Panc1 (cell line): ENCODE measurements at regions not wholly inside any gene's neighbourhood (a gene's known extent, or its start where the extent isn't known, plus 50 kb on each side); places are given as distances from the start of the nearest gene placed in this dataset.

Experiments used
- ATAC-seq: fragments of 200-7000 bp; cut with Tn5 transposase; 2 replicates; pipeline ENCODE4 v1.9.1; 2020; ENCODE audit warnings: mild to moderate bottlenecking, moderate library complexity
- BruUV-seq: library from RNA; stranded (reverse); fragments of 400-500 nt; replicated peaks from 2 replicates; lab custom pipeline; 2021; lab: Mats Ljungman, UMichigan
- CTCF ChIA-PET: fragments of 300-600 bp; sonication (Branson Sonifier 250); formaldehyde crosslinking; loops from one replicate; lab custom pipeline; 2022; ENCODE audit warnings: antibody characterized with exemption; lab: Charles Lee
- POLR2A ChIA-PET: fragments of 300-600 bp; sonication (Branson Sonifier 250); formaldehyde crosslinking; loops from one replicate; lab custom pipeline; 2022; ENCODE audit warnings: antibody characterized with exemption; lab: Charles Lee
- DNase-seq: peaks from one replicate; pipeline ENCODE4 v3.0.0-alpha.2; 2010; ENCODE audit warnings: low read depth, low spot score
- H3K27ac ChIP-seq: 2 replicates; pipeline ENCODE4 v1.5.1; 2011; ENCODE audit warnings: mild to moderate bottlenecking, low read length, inconsistent platforms
- H3K27me3 ChIP-seq: fragments of 200-500 bp; sonication (Bioruptor generic); 2 replicates; pipeline ENCODE4 v1.6.0; 2014; ENCODE audit warnings: low read length, inconsistent platforms; ENCODE audit not compliant: control insufficient read depth, insufficient read depth
- H3K36me3 ChIP-seq: fragments of 200-500 bp; sonication (Bioruptor generic); 2 replicates; pipeline ENCODE4 v1.5.1; 2014; ENCODE audit warnings: inconsistent platforms, mild to moderate bottlenecking, low read length, moderate library complexity; ENCODE audit not compliant: control insufficient read depth, insufficient read depth
- H3K4me1 ChIP-seq: 2 replicates; pipeline ENCODE4 v1.5.1; 2011; ENCODE audit warnings: inconsistent platforms, mild to moderate bottlenecking, low read length, moderate library complexity; ENCODE audit not compliant: control insufficient read depth, insufficient read depth
- H3K4me3 ChIP-seq, 2 experiments: 2 replicates each; pipeline ENCODE4 v1.5.1; 2011 to 2012; ENCODE audit warnings: low read depth in 2 of 2, low read length in 2 of 2, mild to moderate bottlenecking in 2 of 2, inconsistent platforms in 1 of 2, moderate library complexity in 1 of 2
- H3K9me3 ChIP-seq: fragments of 200-500 bp; sonication (Bioruptor generic); 2 replicates; pipeline ENCODE4 v1.5.1; 2014; ENCODE audit warnings: low read depth, mild to moderate bottlenecking, inconsistent platforms, low read length, moderate library complexity; ENCODE audit not compliant: control insufficient read depth, insufficient read depth
- CTCF ChIP-seq: fragments of 450-650 bp; IDR thresholded peaks from 2 replicates; pipeline ENCODE4 v1.5.1; 2017; ENCODE audit warnings: mild to moderate bottlenecking
- POLR2AphosphoS5 ChIP-seq: IDR thresholded peaks from 2 replicates; pipeline ENCODE4 v1.6.1; 2012; ENCODE audit warnings: mild to moderate bottlenecking, low read depth, low read length, moderate library complexity
- REST ChIP-seq, 2 experiments: IDR thresholded peaks; 2 replicates each; pipeline ENCODE4 v1.6.1; 2011 to 2012; ENCODE audit warnings: low read depth in 2 of 2, control low read depth in 1 of 2, low read length in 1 of 2, mild to moderate bottlenecking in 1 of 2, moderate library complexity in 1 of 2; ENCODE audit not compliant: insufficient read depth in 1 of 2
- SIN3A ChIP-seq: IDR thresholded peaks from 2 replicates; pipeline ENCODE4 v1.6.1; 2012; ENCODE audit warnings: low read depth, mild to moderate bottlenecking, low read length, moderate library complexity, borderline replicate concordance; ENCODE audit not compliant: insufficient read depth
- TCF7L2 ChIP-seq: IDR thresholded peaks from 2 replicates; pipeline ENCODE4 v1.6.1; 2011; ENCODE audit warnings: mild to moderate bottlenecking, low read depth, low read length, inconsistent platforms
- in situ Hi-C: cut with HindIII; loops from 2 replicates; pipeline ENCODE4 v1.10.0; 2016; ENCODE audit warnings: low sequenced_read_pairs, low pct_unique_long_range_greater_than_20kb
- intact Hi-C: fragments of 100-400 bp; cut with micrococcal nuclease; formaldehyde crosslinking; loops from one replicate; pipeline ENCODE4 v1.10.0; 2022; ENCODE audit not compliant: unreplicated experiment

- in situ Hi-C loops: no loop called here
- DNase-seq: no peak
- Histone ChIP-seq H3K36me3 (no peaks in the 10 kb centered on the region), H3K4me3 (no peak overlapping the region), H3K9me3 (peaks cover 21% of the 10 kb centered on the region; the same call in 1 of the 2 replicates), H3K4me1 (no peaks in the 10 kb centered on the region), H3K27ac (no peak overlapping the region), H3K27me3 (no peaks in the 10 kb centered on the region)
- ATAC-seq: no peak
- ChIA-PET CTCF (no interaction called here), POLR2A (interaction anchor here (0.5 to 0.6 kb wide), 2 partner anchors 9 to 136 kb away, joined by 3 read pairs; no protein-coding TSS in a partner anchor)
- intact Hi-C loops: no loop called here
- BruUV-seq: no TSS peak
- TF ChIP-seq SIN3A (no peak), REST (IDR thresholded peaks at IDR 0.05; ENCODE audit: insufficient read depth in 1 of 2, low read depth in 2 of 2, low read length in 1 of 2) (no peak), TCF7L2 (no peak), POLR2AphosphoS5 (no peak), CTCF (no peak)
Measured at GRCh38 chr5:91244380-91245073, 138.6 kb downstream of the ARRDC3 start.

GRCh38 chr5:91243852-91244251, 139.3 kb downstream of the ARRDC3 start:
- Histone ChIP-seq H3K27ac (no peak overlapping the region), H3K4me3 (no peak overlapping the region), H3K27me3 (no peaks in the 10 kb centered on the region), H3K36me3 (no peaks in the 10 kb centered on the region), H3K4me1 (no peaks in the 10 kb centered on the region), H3K9me3 (peaks cover 21% of the 10 kb centered on the region; the same call in 1 of the 2 replicates)
- in situ Hi-C loops: no loop called here
- DNase-seq: no peak
- intact Hi-C loops: no loop called here
- ChIA-PET POLR2A (interaction anchor here (0.5 kb wide), 1 partner anchor 10 kb away, joined by 3 read pairs; no protein-coding TSS in a partner anchor), CTCF (no interaction called here)
- TF ChIP-seq REST (IDR thresholded peaks at IDR 0.05; ENCODE audit: insufficient read depth in 1 of 2, low read depth in 2 of 2, low read length in 1 of 2) (no peak), SIN3A (no peak), POLR2AphosphoS5 (no peak), TCF7L2 (no peak), CTCF (no peak)
- no TSS peak for BruUV-seq
- no peak for ATAC-seq
